DMS 273 (cell line): ENCODE measurements at regions not wholly inside any gene's neighbourhood (a gene's known extent, or its start where the extent isn't known, plus 50 kb on each side); places are given as distances from the start of the nearest gene placed in this dataset.
A peak's percentile ranks its signal among the peaks of the same experiment; 100 is the strongest.
"Not testable (repeated sequence)": the region's sequence is repeated elsewhere in the genome, so short reads cannot be mapped to it uniquely, and the experiment has no call there.

Experiments
- DNase-seq: peaks from one replicate; lab custom pipeline; 2025; ENCODE audit not compliant: unreplicated experiment; lab: John Stamatoyannopoulos, UW

DNA sequence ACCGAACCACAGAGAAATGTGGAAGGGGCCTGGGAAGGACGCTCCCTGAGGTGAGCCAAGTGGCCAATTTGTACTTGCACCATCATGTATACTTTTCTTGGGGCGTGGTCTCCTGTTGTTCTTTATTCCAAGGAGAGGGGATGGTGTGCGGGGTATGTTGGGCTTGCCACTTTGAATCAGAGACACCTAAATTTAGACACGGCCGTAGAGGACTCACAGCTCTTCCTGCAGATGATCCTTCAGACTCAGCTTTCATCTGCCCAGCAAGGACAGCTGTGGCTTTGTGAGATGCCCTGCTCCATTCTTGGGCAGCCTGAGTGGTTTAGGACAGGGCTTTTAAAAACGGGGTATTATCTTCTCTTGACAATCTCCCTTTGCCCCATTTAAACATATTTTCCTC, 473.2 kb downstream of the REEP3 start:
- DNase-seq: no peak

DNA sequence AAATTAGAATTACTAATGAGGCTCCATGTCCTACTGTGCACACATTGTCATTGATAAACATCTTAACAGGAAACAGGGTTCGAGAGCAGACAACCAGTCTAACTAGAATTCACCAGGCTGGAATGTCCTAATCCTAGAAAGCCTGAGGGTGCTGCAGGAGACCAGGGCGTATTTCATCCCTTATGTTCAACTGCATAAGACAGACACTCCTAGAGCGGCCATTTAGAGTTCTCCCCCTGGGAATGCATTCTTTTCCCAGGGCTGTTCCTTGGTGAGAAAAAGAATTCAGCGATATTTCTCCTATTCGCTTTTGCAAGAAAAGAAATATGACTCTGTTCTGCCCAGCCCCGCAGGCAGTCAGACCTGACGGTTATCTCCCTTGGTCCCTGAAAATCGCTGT, 486.0 kb downstream of the REEP3 start:
- DNase-seq: no peak

DNA sequence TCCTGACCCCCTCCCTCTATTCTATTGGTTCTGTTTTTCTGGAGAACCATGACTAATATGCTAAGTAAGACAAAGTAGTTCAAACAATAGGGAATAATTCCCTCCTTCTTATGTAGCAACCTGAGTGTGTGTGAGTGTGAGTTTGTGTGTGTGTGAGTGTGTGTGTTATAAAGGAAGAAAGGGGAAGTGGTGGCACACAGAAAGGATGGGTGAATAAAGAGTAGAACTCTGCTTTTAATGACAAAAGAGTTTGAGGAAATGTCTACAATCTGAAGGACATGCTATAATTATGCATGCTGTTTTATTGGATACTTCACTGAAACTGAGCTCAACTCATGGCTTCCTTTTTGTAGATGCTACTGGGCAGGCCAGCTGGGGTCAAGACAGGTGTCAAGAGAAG, 489.5 kb downstream of the REEP3 start:
- no peak for DNase-seq

DNA sequence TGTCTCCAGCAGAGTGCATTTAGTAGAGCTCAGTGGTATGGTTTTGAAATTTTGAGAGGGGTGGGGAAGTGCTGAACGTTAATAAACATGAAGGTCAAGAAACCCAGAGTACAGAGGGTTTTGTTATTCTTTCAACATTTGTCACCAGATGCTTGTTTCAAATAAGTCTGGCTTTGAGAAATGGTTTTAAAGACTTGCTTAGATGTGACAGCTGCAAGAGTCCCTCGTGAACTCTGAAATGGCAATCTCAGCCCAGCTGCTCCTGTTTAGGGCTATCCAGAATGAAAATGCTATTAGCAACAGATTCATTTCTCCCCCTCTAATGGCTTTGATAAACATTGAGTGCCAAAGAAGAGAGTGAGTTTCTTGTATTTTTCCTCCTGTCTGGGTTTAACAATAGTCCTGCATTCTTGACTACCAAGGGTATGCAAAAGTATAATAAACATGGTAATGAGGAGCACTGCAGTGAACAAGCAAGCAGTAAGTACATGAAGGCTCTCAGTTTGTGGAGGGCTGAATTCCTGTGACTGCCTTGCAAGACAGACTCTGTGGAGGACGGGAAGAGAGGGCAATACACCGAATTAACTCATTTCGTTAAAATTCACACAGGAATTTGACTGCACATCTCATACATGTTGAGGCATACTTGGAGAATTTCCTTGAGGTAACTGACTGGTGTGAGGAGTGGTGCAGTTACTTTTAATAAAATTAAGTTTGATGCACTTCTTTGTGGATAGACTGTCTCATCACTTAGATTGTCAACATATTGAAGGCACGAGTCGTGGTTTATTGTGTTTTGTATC, 490.9 kb downstream of the REEP3 start:
- peak; percentile 75 for DNase-seq

DNA sequence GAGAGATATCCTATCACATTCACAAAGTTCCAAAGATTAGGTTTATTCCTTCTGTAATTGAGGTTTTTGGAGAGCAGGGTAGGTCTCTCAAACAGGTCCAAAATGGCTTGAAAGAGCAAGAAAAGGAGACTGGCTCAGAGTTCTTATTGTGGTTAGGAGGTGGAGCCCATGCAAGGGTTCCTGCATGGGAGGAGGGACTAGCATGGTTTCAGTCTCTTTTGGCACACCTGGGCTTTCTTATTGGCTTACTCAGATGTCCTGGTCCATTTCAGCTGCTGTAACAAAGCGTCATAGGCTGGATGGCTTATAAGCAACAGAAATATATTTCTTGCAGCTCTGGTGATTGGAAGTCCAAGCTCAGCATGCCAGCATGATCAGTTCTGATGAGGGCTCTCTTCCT, 493.1 kb downstream of the REEP3 start:
- no peak for DNase-seq

DNA sequence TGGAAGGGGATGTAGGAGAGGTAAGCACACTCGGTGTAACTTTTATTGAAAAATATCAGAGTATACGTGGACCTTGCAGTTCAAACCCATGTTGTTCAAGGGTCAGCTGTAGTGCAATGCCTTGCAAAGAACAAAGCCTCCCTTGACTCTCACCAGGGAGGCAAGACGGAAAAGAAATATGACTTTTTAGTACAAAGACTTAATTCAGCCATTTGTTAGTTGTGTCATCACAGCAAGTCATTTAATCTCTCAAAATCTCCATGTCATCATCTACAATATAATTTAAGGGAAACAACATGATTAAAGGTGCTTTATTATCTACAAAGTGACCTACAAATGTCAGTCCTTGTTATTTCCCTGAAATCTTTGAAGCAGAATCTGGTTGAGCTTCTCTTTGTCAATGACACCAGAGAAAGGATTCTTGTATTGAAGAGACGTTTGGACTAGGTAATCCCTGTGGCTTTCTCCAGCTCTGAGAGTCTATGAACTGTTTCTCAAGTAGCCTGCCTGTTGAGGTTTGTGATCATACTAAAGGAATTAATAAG, 502.8 kb downstream of the REEP3 start:
- DNase-seq: no peak

DNA sequence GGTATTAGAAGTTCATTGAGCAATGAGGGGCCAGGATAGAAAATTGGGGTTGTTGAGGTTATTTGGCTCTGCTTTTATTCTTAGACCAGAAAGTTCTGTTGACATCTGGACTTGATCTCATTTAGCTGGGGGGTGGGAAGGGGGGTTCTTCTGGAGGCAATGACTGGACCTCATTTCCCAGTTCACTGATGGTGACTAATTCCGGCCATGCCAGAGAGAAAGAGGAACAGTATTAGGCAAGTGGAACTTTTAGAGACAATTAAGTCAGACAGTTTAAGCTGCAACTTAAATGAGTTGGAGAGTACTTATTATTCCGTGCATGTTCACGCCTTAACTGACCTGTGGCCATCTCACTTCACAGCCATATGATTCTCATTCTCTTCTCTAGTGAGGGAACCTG, 512.5 kb downstream of the REEP3 start:
- no peak for DNase-seq

DNA sequence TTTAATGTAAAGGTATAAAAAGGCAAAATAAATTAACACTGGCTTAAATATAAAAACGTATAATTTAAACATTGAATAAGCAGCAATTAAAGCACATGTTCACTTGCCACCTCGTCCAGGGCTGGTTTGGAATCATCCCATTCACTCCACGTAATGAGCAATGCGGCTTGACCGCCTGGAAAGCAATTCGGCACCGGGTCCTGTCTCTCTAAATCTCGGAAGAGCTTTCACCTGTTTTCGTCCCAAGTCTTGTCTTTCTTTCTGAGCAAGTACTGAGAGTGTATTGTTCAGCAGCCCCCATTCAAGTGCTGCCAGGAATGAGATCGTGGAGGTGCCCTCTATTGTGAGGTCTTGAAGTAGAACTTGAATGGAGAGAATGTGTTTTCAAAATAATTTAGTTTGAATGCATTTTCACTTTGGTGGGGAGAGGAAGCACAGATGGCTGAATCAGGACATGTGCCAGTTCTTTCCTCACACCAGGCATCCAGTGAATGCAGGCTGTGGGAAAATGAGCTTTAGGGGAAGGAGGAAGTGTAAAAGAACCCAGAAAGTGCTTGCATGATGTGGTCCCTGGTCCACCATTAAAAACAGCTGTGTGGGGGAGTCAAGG, 515.2 kb downstream of the REEP3 start:
- peak; percentile 72 for DNase-seq

DNA sequence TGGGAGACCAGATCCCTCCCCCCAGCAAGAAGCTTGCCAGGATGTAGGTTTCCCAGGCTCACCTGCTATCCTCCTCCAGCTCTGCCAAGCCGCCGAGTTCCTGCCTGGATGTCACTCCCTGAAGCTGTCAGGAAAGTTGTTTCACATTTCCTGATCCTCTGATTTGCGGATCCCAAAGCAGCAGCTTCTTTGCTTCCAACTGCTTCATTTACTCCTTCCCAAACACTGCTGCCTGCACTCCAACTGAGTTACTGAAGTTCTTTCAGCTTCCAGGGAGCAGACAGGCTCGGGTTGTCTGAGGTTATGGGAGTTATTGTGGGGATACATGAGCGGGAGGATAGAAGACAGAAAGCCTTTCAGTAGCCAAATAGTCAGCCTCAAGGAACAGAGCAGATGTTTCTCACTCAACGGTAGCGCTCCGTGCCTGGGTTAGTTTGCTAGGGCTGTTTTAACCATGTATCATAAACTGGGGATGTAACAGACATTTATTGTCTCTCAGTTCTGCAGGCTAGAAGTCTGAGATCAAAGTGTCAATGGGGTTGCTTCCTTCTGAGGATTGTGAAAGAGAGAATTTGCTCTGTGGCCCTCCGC, 516.0 kb downstream of the REEP3 start:
- peak; percentile 50 for DNase-seq

DNA sequence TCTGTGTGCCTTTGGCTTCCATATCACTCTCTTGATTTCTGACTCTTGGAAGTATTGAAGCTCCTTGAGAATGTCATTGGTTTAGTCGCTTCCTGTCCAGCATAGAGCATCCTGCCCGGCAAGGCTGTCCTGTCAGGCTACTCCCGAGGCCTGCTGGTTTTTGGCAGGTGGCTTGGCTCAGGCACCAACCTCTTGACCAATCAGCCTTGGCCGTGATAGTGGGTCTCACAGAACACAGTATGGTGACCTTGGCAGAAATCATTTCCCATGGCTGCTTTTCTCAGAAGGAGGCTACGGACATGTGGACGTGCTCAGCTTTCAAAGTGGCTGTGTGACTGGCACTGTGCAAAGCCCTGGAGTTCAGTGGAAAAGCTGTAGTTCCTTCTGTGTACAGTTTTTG, 516.9 kb downstream of the REEP3 start:
- no peak for DNase-seq

DNA sequence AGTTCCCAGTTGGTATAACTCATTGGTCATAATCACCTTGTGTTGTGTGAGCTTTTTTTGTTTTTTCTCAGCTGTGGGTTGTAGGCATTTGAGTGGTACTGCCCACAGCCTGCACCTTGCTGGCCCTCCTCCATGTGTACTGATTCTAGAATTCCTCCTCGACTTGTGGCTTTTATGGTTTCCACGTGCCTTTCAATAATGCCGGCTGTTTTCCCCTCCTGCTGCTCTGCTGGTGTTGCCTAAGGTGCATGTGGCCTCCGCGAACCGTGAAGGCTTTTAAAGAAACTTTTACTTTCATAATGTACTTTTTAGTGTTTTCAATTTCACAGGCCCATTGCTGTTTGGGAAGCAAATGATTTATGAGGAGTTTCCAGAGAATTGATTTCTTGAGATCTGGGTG, 518.0 kb downstream of the REEP3 start:
- no peak for DNase-seq

DNA sequence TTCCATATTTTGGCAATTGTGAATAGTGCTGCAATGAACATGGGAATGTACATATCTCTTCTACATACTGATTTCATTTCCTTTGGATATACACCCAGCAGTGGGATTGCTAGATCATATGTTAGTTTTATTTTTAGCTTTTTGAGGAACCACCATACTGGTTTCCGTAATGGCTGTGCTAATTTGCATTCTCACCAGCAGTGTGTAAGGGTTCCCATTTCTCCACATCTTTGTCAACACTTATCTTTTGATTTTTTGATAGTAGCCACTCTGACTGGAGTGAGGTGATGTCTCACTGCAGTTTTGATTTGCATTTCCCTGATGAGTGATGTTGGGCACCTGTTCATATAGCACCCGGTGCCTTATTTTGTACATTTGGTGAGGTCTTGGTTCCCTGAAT, 519.6 kb downstream of the REEP3 start:
- no peak for DNase-seq

DNA sequence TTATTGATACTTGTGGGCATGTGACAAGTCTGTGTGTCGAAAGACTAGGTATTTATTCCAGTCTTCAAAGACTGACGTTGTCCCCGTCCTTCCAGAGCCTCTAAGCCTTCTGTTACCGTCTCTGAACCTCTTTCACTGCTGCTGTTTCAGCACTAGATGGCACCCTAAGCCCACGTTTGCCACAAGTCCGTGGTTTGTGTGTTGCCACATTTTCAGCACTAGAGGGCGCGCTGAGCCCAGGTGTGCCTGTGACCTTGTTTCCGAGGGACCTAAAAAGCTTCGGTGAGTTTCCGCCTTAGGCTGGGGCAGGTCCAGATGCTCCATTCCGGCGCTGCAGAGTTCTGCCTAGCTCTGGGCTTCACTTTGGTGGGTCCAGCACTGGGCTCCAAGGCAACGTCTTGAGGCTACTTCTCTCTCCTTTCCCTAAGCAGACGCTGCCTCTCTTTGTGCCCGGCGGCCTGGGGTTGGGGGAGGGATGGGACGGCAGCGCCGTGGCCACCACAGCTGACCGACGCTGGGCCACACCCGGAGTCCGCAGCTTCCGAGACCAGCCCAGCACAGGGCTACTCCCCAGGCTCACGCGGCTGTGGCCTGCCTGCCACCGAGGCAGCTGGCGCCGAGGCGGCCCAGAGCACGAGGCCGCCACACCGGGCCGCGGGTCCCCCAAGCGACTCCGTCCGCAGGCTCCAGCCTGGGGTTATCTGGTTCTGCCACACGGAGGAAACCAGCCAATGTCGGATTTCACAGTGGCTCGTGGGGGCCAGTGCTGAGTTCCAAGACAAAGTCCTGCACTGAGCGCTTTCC, 520.2 kb downstream of the REEP3 start:
- DNase-seq: peak; percentile 75

DNA sequence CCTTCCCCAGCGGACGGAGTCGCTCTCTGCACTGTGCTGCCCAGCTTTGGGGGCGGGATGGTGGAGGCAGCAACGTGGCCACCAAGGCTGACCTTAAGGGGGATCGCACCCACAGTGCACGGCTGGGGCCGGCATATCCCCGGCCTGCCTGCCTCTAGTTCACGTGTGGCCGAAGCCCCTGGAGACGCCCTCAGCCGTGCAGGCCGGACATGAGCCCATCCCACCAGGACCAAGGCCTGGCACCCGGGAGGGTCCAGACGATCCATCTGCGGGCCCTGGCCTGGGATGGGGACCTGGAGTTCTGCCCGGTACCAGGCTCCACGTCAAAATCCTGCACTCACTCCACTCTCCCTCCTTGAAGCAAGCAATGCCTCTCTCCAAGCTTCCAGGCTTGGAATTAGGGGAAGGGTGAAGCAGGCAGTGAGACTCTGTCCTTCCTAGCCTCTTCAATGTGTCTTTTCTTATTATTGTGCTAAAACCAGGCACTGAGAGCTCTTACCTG, 520.8 kb downstream of the REEP3 start:
- DNase-seq: no peak

DNA sequence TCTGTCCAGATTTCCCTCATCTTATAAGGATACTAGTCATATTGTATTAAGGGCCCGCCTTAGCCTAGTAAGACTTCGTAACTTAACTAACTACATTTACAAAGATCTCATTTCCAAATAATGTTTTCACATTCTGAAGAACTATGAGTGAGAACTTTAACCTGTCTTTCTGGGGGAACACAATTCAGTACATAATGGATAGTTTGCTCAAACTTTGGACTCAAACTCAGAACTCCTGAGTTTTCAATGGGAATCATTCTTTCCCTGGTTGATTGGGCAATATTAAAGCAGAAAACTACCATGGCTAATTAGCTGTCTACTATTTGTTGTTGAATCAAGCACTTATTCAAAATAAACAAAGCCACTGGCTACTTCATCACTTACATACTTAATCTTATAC, 522.9 kb downstream of the REEP3 start:
- DNase-seq: no peak

DNA sequence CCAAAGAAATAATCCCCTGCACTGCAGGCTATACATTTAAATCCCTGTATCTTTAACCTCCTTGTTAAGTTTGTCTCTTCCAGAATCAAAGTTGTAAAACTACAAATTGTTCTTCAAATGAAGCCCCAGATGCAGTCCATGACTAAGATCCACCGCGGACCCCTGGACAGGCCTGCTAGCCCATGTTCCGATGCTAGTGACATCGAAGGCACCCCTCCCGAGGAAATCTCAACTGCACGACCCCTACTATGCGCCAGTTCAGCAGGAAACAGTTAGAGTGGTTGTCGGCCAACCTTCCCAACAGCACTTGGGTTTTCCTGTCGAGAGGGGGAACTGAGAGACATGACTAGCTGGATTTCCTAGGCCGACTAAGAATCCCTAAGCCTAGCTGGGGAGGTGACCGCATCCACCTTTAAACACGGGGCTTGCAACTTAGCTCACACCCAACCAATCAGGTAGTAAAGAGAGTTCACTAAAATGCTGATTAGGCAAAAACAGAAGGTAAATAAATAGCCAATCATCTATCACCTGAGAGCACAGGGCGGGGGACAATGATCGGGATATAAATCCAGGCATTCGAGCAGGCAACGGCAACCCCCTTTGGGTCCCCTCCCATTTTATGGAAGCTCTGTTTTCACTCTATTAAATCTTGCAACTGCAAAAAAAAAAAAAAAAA, 523.9 kb downstream of the REEP3 start:
- not testable (repeated sequence) for DNase-seq

DNA sequence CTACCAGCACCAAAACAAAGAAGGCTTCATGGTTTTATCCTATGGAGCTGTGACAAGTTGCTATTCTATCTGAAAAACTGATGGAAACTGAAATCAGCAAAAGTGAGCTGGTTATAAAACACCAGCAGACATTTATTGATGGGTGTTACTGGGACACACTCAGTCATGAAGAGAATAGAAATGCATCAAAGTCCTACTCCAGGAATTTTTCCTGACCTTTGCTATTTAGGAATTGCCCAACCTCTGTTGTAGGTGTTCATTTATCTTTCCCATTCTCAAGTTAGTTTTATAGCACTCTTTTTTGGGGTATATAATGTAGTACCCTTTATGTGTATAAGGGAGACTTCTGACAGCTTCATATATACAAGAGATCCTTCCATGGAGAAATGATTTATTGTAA, 533.2 kb downstream of the REEP3 start:
- DNase-seq: no peak

DNA sequence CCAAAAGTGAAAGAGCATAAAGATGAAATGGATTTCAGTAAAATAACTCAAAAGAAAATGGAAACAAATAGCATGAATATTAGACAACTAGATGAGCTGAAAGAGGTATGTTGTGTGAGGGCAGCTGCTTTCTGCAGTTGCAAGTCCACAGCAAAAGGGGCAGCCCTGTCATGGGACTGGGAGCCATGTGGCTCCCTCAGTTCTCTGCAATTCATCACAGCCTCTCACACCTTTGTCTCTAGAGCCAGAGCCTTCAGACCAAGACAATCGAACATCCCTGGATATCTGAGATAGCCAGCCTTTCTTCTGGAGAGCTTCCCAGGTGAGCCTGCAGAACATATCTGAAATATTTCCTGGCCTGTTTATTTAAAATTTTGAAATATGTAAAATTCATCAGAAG, 538.7 kb downstream of the REEP3 start:
- no peak for DNase-seq

DNA sequence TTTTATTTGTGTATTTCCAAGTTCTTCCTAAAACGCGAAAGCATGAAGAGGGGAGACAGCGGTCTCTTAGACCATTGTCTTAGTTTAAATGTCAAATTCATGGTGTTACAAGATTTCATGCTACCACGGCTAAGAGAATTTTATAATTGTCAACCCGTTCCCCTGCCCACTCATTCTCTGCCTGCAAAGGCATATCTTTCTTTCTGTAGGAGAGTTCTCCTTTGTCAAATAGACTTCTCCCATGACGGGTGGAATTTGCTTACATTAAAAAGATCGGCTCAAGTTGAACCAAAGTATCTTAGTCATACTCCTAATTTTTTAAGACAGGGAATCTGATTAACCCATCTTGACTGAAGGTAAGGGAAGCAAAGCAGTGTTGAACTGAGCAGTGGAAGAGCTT, 539.2 kb downstream of the REEP3 start:
- no peak for DNase-seq

DNA sequence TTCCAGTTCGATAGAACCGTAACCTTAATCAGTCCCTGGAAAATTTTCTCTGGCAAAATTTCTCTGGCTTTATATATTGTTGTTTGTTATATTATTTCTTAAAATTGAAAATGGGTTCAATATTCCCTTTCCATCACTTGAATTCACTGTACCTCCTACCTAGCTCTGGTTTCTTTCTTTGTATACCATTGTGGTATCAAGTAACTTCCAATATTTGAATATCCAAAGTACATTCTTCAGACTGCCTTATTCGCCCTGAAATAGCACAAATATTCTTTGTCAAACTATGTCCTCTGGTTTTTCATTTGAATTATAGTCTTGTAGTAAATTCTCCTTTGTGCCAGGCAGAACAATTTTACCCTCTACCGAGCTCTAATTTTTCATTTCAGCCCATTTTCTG, 541.6 kb downstream of the REEP3 start:
- no peak for DNase-seq
